Aorta (tissue), 5 donors: ENCODE measurements at regions not wholly inside any gene's neighbourhood (a gene's known extent, or its start where the extent isn't known, plus 50 kb on each side); places are given as distances from the start of the nearest gene placed in this dataset.

Source experiments
- ATAC-seq: fragments of 200-7000 bp; cut with Tn5 transposase; one replicate; pipeline ENCODE4 v1.9.1; 2022; ENCODE audit warnings: moderate library complexity; ENCODE audit not compliant: low FRiP score
- DNase-seq, 2 donors: peaks; one replicate each; pipeline ENCODE4 v3.0.0-alpha.2; 2020
- H3K27ac ChIP-seq, 2 donors: one replicate each; pipeline ENCODE4 v1.5.1; 2013; ENCODE audit warnings: low read length in 2 of 2, mild to moderate bottlenecking in 2 of 2, moderate library complexity in 2 of 2, control low read depth in 1 of 2, inconsistent platforms in 1 of 2, low read depth in 1 of 2
- H3K27me3 ChIP-seq, 2 donors: one replicate each; pipeline ENCODE4 v1.6.1; 2013; ENCODE audit warnings: control low read depth in 1 of 2, low read length in 1 of 2, mild to moderate bottlenecking in 1 of 2, moderate library complexity in 1 of 2; ENCODE audit not compliant: insufficient read depth in 2 of 2, control insufficient read depth in 1 of 2
- H3K36me3 ChIP-seq, 2 donors: one replicate each; pipeline ENCODE4 v1.6.1; 2013; ENCODE audit warnings: control low read depth in 1 of 2, low read length in 1 of 2, mild to moderate bottlenecking in 1 of 2; ENCODE audit not compliant: insufficient read depth in 2 of 2, control insufficient read depth in 1 of 2
- H3K4me1 ChIP-seq, 2 donors: one replicate each; pipeline ENCODE4 v1.6.1; 2013; ENCODE audit warnings: low read length in 2 of 2, control low read depth in 1 of 2, mild to moderate bottlenecking in 1 of 2, moderate library complexity in 1 of 2; ENCODE audit not compliant: insufficient read depth in 2 of 2, control insufficient read depth in 1 of 2
- H3K4me3 ChIP-seq, 2 donors: one replicate each; pipeline ENCODE4 v1.5.1; 2013; ENCODE audit warnings: low read length in 2 of 2, control low read depth in 1 of 2, mild to moderate bottlenecking in 1 of 2
- H3K9me3 ChIP-seq: one replicate; pipeline ENCODE4 v1.6.1; 2013; ENCODE audit warnings: mild to moderate bottlenecking, low read length; ENCODE audit not compliant: control insufficient read depth
- WGBS, 2 donors: extraction: QIAGEN DNeasy Blood & Tissue Kit; methylation state at CpG; one replicate each; pipeline ENCODE4 v1.1.7; 2013; 5-methylcytosine and 5-hydroxymethylcytosine counted together
- intact Hi-C, 2 donors: fragments of 100-400 bp; cut with DNase I; formaldehyde crosslinking; loops; one replicate each; pipeline versions ENCODE4 v1.14.2 to v1.15.0; 2022
- donor health status: healthy with polysubstance abuse.
- donor health status: Bipolar disorder and iron deficiency.
- donor health status: DM: no; HTN: no; CAD: no.
- donor health status: DM: no; HTN: no; CAD: no.
- donor health status: DM: yes; HTN: yes; CAD: no.

GRCh38 chr11:19595499-19595839 is 117.2 kb upstream of the NAV2 start:
- Histone ChIP-seq H3K9me3 (no peaks in the 10 kb centered on the region), H3K27ac (peak overlapping the region in 1 of 2 donors; percentile 69), H3K4me3 (no peak overlapping the region), H3K4me1 (peaks cover 5 to 8% of the 10 kb centered on the region in 2 donors), H3K27me3 (no peaks in the 10 kb centered on the region), H3K36me3 (no peaks in the 10 kb centered on the region)
- 15 to 26% methylated on average over 2 of the region's 2 CpGs for WGBS, 2 donors
- DNase-seq (no peak), ATAC-seq (peak; percentile 3)
- intact Hi-C loops, result loop anchor here (5.0 kb wide), 3 partner anchors 77 to 117 kb away; partner anchors contain the start of gene NAV2 (in 1 of the 2)

- Histone ChIP-seq H3K27ac (peak overlapping the region in 1 of 2 donors; percentile 38), H3K4me3 (no peak overlapping the region), H3K9me3 (no peaks in the 10 kb centered on the region), H3K4me1 (peaks cover 2 to 6% of the 10 kb centered on the region in 2 donors), H3K36me3 (no peaks in the 10 kb centered on the region), H3K27me3 (no peaks in the 10 kb centered on the region)
- intact Hi-C loops, result no loop called here
- 91 to 92% methylated on average over 4 of the region's 4 CpGs for WGBS, 2 donors
- no peak for DNase-seq
- ATAC-seq, result no peak
Measured at GRCh38 chr11:19594326-19594725, 118.3 kb upstream of the NAV2 start.

DNA sequence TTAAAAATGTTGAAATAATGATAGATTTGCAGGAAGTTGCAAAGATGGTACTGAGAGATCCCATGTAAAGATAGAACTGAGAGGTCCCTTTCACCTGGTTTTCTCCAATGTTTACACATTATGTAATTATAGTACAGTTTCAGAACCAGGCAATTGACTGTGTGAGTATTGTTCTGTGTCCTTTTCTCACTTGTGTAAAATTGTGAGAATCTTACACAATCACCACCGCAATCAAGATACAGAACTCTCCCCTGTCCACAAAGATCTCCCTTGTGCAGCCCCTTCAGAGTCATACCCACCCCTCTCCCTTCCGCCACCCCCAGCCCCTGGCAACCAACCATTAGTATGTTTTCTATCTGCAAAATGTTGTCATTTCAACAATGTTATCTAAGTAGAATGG is 119.8 kb upstream of the NAV2 start:
- H3K4me3 ChIP-seq, result no peak overlapping the region
- DNase-seq, result no peak
- intact Hi-C loops, result loop anchor here in 1 of 2 donors (2.0 kb wide), 1 partner anchor 14 kb away; no protein-coding TSS in a partner anchor
- peaks cover 0 to 5% of the 10 kb centered on the region in 2 donors for H3K4me1 ChIP-seq
- H3K36me3 ChIP-seq, result no peaks in the 10 kb centered on the region
- H3K27ac ChIP-seq, result no peak overlapping the region
- H3K9me3 ChIP-seq, result no peaks in the 10 kb centered on the region
- H3K27me3 ChIP-seq, result no peaks in the 10 kb centered on the region
- no peak for ATAC-seq
- 85 to 87% methylated on average over 2 of the region's 2 CpGs for WGBS, 2 donors

- Histone ChIP-seq H3K4me1 (peaks cover 0 to 2% of the 10 kb centered on the region in 2 donors), H3K27ac (peak overlapping the region; percentile 1 to 77), H3K36me3 (no peaks in the 10 kb centered on the region), H3K27me3 (no peaks in the 10 kb centered on the region), H3K9me3 (no peaks in the 10 kb centered on the region), H3K4me3 (no peak overlapping the region)
- DNase-seq (no peak), ATAC-seq (no peak)
- WGBS, 2 donors, result 15 to 28% methylated on average over 10 of the region's 10 CpGs
- intact Hi-C loops, result no loop called here
Measured at GRCh38 chr11:19589567-19590260, 122.9 kb upstream of the NAV2 start.

- 96 to 100% methylated on average over 1 of the region's 1 CpG for WGBS, 2 donors
- ATAC-seq, result no peak
Measured at GRCh38 chr11:19587979-19588378, 124.7 kb upstream of the NAV2 start.

GRCh38 chr11:19580646-19581045 is 132.0 kb upstream of the NAV2 start:
- DNase-seq (no peak), ATAC-seq (no peak)
- no peaks in the 10 kb centered on the region for H3K9me3 ChIP-seq
- peaks cover 17 to 19% of the 10 kb centered on the region in 2 donors for H3K4me1 ChIP-seq
- intact Hi-C loops, result no loop called here
- 74 to 90% methylated on average over 1 of the region's 1 CpG for WGBS, 2 donors
- no peak overlapping the region for H3K27ac ChIP-seq
- no peak overlapping the region for H3K4me3 ChIP-seq
- H3K27me3 ChIP-seq, result no peaks in the 10 kb centered on the region
- H3K36me3 ChIP-seq, result no peaks in the 10 kb centered on the region

More at GRCh38 chr11:19587979-19588378, 124.7 kb upstream of the NAV2 start:
- Histone ChIP-seq H3K9me3 (no peaks in the 10 kb centered on the region), H3K36me3 (no peaks in the 10 kb centered on the region), H3K4me1 (peaks cover 0 to 2% of the 10 kb centered on the region in 2 donors), H3K27ac (no peak overlapping the region), H3K4me3 (no peak overlapping the region), H3K27me3 (no peaks in the 10 kb centered on the region)
- DNase-seq, result no peak
- intact Hi-C loops, result no loop called here

- 3 to 8% methylated on average over 5 of the region's 5 CpGs for WGBS, 2 donors
- intact Hi-C loops, result loop anchor here in 1 of 2 donors (2.0 kb wide), 1 partner anchor 13 kb away; no protein-coding TSS in a partner anchor
- Histone ChIP-seq H3K4me1 (peaks cover 17 to 21% of the 10 kb centered on the region in 2 donors), H3K27ac (peak overlapping the region; percentile 54 to 100), H3K9me3 (no peaks in the 10 kb centered on the region), H3K4me3 (no peak overlapping the region), H3K27me3 (no peaks in the 10 kb centered on the region), H3K36me3 (no peaks in the 10 kb centered on the region)
- DNase-seq (no peak), ATAC-seq (no peak)
Measured at GRCh38 chr11:19579957-19580356, 132.7 kb upstream of the NAV2 start.

DNA sequence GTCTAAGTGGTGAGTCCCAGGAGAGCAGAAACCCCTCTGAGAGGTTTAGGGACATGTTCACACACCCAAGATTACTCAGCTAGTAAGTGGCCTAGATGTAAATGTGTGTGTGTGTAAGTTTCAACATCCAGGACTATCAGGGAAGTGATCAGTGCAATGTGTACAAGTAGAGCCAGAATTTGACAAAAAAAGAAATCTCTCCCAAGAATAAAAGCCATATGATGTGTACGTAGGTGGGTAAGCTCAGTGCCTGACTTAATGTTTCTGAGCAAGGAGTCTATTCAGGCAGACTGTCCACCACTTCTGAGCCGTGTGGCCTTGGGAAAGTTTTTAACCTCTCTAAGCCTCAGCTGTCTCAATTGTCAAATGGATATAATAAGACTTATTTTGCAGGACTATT is 133.8 kb upstream of the NAV2 start:
- peaks cover 17 to 21% of the 10 kb centered on the region in 2 donors for H3K4me1 ChIP-seq
- ATAC-seq (no peak), DNase-seq (no peak)
- peak overlapping the region; percentile 93 to 100 for H3K27ac ChIP-seq
- no peaks in the 10 kb centered on the region for H3K36me3 ChIP-seq
- H3K4me3 ChIP-seq, result no peak overlapping the region
- no peaks in the 10 kb centered on the region for H3K9me3 ChIP-seq
- 37 to 41% methylated on average over 2 of the region's 2 CpGs for WGBS, 2 donors
- intact Hi-C loops, result loop anchor here in 1 of 2 donors (2.0 kb wide), 1 partner anchor 14 kb away; no protein-coding TSS in a partner anchor
- no peaks in the 10 kb centered on the region for H3K27me3 ChIP-seq
